Skeletal muscle cell (primary cell): ENCODE measurements at regions not wholly inside any gene's neighbourhood (a gene's known extent, or its start where the extent isn't known, plus 50 kb on each side); places are given as distances from the start of the nearest gene placed in this dataset.

Experiments used
- DNase-seq: peaks from one replicate; pipeline ENCODE4 v3.0.0-alpha.2; 2010; ENCODE audit warnings: low read depth
- H3K4me3 ChIP-seq: 2 replicates; pipeline ENCODE4 v1.5.1; 2011; ENCODE audit warnings: low read depth, mild to moderate bottlenecking, control low read depth, low read length, moderate library complexity

DNA sequence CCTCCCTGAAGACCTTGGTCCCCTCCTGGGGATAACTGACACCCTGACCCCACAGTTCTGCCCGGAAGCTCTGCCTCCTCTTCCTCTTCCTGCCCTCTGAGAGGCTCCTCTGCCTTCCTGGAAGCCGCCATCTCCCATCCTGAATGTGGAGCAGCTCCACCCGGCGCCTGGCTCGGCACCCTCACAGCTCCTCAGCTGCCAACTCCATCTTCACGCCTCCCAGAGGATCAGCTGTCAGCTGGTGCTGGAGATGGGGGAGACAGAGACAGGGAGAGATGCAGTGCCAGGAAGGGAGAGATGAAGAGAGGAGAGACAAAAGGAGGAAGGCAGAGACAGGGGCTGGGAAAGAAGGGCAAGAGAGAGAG is 210.4 kb upstream of the CSF3R start:
- no peak for DNase-seq
- no peak overlapping the region for H3K4me3 ChIP-seq

DNA sequence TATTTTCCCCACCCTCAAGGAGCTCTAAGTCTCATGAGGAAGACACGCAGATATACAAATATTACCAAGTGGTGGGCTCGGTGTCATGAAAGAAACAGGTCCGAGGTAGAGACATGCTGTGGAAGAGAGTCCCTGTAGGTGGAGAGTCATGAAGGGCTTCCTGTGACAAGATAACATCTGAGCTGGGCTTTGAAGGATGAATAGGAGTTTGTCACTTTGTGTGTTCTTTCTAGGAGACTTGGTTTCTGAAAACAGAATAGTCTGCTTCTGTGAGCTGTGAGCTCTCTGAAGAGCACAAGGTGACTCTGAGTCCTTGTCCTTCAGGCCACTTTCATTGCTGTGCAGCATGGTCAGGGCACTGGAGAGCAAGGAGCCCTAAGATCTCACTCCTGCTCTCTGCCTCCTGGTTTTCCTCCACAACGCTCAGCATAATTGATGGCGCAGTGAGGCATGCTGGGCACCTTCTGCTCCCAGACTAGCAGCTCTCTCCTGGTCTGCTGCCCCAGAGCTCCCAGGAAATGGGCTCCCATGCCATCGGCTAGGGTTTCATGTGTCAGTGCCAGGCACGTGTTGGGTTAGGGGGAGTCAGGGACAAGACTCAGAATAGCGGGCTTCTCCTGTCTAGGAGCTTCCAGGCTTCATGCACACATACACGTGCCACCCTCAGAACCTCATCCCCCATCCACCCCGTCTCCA is 209.9 kb upstream of the CSF3R start:
- H3K4me3 ChIP-seq = no peak overlapping the region
- no peak for DNase-seq

DNA sequence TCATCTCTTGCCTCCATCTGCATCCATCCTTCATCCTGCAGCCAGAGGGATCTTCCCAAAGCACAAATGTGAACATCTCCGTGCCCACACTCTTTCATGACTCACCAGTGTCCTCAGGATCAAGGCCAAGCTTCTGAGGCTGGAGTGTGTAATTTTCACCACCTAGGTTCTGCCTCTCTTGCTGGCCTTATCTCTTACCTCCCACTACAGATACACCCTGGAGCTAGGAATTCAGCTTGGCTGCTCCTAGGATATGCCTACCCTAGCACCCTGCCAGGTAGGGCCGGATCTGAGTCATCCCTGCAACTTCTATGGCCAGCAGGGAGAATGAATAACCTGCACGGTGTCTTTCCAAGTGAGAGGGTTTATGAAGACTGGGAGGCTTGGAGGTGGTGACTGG is 208.7 kb upstream of the CSF3R start:
- no peak for DNase-seq
- no peak overlapping the region for H3K4me3 ChIP-seq

DNA sequence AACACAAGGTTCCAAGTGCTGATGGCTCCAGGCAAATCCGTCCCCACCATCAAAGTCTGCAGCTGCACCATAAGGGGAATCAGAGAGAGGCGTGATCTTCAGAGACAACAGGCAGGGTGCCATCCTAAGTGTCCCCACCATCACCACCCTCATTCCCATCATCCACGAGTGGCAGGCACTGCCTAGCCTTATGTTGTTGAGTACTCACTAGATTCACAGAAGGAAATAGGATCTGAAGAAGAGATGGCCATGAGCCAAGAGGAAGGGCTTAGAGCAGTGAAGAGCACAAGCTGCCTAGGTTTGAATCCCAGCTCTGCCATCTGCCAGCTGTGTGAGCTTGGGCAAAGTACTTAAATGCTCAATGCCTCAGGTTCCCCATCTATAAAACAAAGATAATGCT is 207.3 kb upstream of the CSF3R start:
- DNase-seq = no peak
- H3K4me3 ChIP-seq = no peak overlapping the region

DNA sequence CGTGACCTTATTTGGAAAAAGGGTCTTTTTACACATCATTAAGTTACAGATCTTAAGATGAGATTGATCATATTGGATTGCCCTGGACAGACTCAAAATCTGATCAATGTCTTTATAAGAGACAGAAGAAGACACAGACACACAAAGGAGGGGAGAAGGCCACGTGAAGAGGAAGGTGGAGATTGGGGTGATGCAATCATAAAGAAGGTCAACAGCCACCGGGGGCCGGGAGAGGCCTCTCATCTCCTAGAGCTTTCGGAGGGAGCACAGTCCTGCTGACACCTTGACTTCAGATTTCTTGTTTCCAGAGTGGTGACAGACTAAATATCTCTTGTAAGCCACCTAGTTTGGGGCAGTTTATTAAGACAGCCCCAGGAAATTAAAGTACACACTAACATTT is 204.6 kb upstream of the CSF3R start:
- no peak overlapping the region for H3K4me3 ChIP-seq
- no peak for DNase-seq

DNA sequence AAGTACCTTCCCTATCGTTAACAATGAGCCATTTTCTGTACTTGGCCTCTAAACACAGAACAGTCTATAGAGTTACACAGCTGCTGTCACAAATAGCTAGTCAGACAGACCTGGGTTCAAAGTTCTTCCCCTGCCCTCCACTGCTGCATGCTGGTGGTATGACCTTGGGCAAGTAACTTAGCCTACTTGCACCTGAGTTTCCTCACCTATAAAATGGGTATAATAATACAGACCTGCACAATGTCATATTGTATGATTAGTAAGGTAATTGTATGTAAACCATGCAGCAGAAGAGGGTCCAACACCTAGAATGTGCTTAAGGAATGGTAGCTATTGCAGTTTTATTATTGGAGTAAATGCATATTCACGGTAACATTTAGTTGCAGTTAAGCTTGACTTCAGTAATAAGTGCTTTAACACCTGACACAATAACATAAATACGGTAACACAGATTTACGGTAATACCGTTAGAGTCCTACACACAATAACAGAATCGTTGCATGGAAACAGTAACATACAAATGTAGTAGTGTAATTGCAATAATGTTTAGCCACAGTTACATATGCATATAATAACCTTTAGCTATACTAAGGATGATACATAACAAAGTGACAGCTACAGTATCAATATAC is 193.3 kb upstream of the CSF3R start:
- no peak for DNase-seq

DNA sequence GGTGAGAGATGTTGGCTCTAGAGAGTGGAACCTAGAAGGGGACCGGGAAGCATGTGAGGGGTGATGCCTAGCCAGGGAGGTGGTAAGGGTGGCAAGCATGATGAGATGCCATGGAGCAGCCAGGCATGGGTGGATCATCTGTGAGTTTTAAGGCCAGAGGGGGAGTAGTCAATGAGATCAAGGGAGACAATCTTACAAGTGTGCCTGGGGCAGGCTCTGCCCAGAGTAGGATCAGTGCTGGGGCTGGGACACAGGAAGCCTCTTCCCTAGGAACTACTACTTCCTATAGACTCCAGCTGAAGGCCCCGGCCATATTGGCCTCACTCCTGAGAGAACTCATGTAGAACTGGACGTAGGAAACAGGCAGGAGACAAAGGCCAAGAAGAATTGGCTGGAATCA is 192.4 kb upstream of the CSF3R start:
- no peak overlapping the region for H3K4me3 ChIP-seq
- no peak for DNase-seq

More for the DNA sequence above, 193.3 kb upstream of the CSF3R start:
- no peak overlapping the region for H3K4me3 ChIP-seq

DNA sequence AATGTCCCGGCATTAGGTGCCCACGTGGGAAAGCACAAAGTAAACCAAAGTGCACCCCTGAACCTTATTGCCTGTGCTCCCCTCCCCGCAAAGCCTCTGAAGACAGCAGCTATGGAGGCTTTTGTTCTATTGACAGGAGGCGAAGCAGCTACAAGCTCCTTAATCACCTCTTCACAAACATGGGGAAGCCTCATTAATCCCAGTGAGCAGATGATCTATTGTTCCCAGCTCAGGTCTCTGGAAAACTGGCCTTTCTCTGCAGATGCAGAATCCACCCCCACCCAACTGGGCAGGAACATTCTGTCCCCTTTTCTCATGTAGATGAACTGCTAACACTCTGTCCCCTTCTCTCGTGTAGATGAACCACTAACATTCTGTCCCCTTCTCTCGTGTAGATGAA is 190.5 kb upstream of the CSF3R start:
- H3K4me3 ChIP-seq = no peak overlapping the region
- no peak for DNase-seq

DNA sequence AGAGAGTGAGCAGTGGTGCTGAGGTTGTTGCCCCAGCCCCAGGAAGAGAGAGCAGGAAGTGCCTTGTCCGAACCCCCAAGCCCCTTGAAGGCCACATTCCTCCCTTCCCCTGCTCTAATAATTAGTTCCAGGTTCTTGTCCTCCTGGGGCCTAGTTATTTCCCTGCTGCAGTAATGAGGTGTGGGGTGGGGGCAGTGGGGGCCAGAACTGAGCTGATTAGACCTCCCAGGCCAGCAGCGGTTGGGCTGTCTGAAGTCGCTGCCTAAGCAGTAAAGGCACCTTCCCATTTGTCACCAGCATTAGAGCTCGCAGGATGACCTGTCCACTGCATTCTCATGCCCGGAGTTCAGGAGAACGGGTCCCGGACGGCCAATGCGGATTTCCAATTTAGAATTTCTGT is 186.5 kb upstream of the CSF3R start:
- H3K4me3 ChIP-seq = no peak overlapping the region
- no peak for DNase-seq

DNA sequence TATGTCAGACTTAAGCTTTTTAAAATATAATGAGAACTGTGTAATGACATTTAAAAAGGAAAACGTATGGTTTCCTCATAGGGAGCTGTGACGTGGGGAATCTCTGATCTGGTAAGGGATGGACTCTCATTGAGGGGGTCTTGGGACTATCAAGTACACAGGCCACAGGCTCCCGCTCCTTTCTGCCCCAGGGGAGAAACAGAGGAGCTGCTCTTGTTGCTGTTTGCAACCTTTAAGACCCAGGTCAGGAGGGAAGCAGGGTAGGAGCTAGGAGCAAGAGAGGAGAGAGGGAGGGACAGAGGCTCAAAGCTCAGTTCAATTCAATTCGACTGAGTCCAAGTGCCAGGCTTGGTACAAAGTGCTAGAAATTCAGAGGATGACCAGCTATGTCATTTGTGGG is 185.1 kb upstream of the CSF3R start:
- no peak for DNase-seq
- H3K4me3 ChIP-seq = no peak overlapping the region

DNA sequence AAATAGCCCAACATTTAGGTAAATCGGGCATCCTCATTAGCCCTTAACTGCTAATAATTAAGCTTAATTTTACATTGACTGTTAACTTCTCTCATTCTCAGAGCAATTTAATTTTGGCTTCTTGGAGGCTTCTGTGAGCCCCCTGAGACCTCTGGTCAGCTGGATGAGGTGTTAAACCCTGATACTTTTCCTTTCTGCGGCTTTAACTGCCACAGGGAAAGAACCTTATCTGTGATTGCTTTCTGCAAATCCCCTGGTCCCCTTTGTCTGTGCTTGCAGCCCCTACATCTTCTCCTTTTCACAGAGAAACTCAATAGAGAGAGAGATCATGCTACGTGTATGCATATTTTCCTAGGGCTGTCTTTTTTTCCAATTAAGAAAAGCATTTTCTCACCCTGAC is 184.5 kb upstream of the CSF3R start:
- H3K4me3 ChIP-seq = no peak overlapping the region
- DNase-seq = no peak

DNA sequence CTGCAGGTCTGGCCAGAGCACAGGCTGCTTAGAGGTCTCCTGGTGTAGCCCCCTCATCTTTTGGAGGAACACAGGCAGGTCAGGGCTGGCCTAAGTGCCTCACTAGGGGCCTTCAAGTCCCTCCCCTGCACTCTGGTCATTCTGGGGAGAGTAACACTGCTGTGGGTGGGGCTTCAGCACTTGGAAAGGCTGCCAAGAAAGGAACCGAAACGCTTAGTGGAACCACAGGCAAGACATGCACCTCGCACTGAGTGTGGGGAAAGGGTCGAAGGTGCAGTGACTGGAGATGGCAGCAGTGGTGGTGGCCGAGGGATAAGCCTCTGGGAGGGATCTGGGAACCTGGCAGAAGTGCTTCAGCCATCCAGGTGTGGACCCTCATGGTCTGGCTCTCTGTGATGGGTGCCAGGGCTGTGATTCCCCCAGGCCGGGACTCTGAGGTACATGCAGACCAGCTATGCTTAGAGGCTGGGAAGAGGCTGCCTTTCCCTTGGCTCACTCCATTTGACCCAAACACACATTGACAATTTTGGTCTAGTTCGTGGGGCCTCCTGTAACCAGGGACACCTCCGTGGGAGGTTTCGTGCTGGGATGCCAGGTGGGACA is 182.9 kb upstream of the CSF3R start:
- DNase-seq = no peak
- no peak overlapping the region for H3K4me3 ChIP-seq

DNA sequence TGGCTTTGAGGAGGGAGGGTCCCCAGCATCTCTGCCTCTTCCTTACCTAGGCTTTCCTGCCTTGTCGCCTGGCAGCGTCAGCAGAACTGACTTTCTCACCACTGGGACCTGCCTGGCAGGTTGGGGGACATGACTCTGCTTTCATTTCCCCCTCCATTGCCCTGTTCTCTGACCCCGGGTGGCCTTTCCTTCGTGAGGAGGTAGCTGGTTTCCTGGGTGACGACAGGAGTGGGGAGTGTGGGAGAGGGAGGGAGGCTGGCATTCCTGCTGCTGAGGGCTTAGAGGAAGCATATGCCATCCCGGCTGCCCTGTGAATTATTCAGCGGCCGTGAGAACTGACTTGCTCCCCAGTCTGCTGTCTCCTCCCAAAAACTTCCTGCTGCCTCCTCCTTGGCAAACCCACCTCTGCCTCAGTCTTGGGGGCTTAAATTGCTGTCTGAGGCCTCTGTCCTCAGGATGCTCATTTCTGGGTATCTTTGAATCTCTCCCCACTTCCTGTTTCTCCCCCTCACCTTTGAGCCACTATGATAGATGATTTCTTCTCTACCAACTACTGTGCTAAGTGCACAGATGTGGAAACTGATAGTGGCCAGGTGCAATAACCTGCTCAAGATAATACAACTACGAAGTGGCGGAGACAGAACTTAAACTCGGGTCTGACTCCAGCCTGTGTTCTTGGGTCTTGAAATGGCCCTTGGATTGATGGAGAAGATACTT is 182.0 kb upstream of the CSF3R start:
- no peak for DNase-seq
- no peak overlapping the region for H3K4me3 ChIP-seq

DNA sequence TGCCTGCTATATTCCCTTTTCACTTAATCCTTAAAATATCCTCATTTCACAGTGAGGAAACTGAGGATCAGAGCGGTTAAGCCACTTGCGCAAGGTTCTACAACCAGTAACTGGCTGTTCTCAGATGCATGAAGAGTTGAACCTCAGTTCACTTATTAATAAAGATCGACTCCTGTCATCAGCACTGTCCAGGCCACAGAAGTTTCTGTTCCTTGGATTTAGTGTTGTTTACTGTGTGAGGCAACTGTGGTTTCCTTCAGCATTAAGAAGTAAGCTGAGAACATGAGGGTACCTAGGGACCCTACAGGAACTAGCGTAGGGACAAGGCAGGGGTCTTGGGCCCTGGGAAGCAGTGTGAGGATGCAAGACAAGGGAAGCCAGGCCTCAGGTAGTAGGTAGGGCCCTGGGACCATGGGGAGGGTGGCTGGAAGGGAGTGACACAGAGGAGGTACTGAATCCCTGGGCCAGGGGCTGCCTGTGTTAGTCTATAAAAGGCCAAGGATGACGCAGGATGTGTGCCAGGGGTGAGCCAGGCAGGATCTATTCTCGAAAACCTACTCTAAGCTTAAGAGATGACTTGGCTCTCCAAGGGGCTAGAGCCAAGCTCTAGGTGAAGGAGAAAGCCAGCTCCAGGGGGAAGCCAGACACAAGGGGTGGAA is 181.2 kb upstream of the CSF3R start:
- H3K4me3 ChIP-seq = no peak overlapping the region
- no peak for DNase-seq

DNA sequence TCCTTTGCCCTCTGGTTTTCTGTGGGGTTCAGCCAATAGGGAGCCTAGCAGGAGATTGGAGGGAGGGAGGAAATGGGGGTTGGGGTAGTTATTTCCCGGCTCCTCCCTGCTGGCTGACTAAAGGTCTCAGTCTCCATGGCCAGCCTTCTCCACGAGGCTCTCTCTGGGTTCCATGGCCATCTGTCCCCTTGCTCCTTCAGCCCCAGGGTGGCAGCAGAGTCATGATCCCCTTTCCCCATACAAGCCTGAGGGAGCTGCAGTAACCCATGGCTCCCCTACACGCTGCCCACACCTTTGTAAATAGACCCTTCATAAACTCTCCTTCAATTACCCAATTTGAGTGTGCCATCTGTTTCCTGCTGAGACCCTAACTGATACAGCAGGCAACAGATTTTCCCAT is 176.1 kb upstream of the CSF3R start:
- DNase-seq = no peak

DNA sequence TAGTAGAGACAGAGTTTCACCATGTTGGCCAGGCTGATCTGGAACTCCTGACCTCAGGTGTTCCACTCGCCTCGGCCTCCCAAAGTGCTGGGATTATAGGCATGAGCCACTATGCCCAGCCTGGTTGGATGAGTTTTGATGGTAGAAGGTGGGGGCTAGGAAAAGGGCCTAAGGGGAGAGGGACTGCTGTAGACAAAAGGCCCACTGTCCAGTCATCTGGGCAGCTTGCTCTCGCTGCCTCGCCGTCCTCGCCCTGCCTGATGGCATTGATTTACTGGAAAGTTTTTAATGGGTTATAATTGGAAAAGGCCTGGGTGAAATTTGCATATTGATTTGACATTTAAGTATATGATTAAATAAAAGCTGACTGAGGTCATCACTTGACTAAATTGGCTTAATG is 175.1 kb upstream of the CSF3R start:
- DNase-seq = no peak
- no peak overlapping the region for H3K4me3 ChIP-seq

More for the DNA sequence above, 176.1 kb upstream of the CSF3R start:
- no peak overlapping the region for H3K4me3 ChIP-seq

DNA sequence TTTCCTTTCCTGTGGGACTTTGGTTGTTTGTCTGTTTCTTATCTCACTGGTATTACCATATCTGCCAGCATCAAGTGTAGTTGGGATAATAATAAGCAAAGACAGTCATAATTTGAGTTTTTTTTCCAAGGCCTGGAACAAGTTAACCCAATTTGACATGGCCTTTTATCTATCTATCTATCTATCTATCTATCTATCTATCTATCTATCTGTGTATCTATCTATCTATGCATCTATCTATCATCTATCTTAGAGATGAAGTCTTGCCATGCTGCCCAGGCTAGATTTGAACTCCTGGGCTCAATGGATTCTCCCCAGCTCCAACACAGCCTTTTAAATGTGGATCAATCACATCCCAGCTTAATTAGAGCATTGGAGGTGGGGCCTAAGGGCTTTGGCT is 174.1 kb upstream of the CSF3R start:
- H3K4me3 ChIP-seq = no peak overlapping the region
- no peak for DNase-seq

DNA sequence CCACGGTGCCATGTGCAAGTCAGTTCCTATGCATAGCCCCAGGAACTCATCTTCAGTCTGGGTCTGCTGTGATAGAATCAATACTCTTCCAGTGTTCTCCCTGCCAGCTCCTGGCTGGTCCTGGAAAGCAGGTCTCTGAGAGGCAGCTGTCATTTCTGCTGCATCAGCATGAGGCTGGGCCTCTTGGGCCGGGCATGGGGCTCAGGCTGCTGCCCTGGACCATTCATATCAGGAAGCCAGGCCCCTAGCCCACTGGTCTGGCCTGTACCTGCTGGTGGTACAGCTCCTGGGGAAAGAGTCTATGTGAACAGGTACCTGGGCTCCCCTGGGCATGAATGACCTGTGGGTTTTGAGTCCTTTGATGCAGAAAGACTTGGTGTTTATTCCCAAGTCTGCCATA is 173.6 kb upstream of the CSF3R start:
- no peak overlapping the region for H3K4me3 ChIP-seq

DNA sequence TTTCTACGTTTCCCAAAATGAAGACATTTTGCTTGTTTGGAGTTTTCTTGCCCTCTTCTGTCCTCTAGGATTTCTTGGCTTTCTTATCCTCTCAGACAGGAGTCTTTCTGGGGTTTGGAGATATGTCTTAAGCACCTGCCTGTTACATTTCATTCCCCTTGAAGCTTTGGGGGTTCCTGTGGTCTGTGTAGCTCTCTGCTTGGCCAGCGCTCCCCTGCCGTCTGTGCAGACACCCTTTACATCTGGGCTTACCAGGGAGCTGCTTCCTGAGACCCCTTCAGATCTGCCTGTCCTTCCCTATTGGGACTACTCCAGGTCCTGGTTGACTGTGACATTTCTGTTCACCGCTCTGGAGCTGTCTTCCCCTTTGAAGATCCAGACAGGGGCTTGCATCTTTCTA is 171.9 kb upstream of the CSF3R start:
- no peak overlapping the region for H3K4me3 ChIP-seq
- DNase-seq = no peak

More for the DNA sequence above, 173.6 kb upstream of the CSF3R start:
- no peak for DNase-seq

DNA sequence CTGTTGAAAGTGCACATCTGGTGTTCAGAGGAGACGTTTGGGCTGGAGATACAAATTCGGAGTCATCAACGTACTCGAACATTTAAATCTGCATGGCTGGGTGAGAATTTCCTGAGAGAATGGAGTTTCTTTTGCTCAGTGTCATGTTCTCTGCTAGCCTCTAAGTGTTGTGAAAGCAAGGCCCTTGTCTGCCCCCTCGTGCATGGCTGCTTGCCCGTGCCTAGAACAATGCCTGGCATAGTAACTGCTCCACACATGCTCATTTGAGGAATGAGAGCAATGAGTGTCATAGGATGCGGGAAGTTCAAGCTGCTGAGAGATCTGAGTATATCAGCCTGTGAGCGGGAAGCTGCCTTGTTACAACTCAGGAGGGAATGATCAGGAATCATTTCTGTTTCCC is 171.1 kb upstream of the CSF3R start:
- no peak overlapping the region for H3K4me3 ChIP-seq
- DNase-seq = no peak
